Endothelial cell of umbilical vein (primary cell): ENCODE measurements at regions not wholly inside any gene's neighbourhood (a gene's known extent, or its start where the extent isn't known, plus 50 kb on each side); places are given as distances from the start of the nearest gene placed in this dataset.

Source experiments
- BruUV-seq: library from RNA; stranded (reverse); fragments of 400-500 nt; replicated peaks from 2 replicates; lab custom pipeline; 2021; lab: Mats Ljungman, UMichigan
- CTCF ChIA-PET: fragments of 300-600, 350-600 bp; sonication (Branson Sonifier 250); formaldehyde crosslinking; loops from one replicate; lab custom pipeline; 2021; ENCODE audit warnings: antibody characterized with exemption, inconsistent platforms; lab: Charles Lee
- POLR2A ChIA-PET: fragments of 300-600, 350-600 bp; sonication (Branson Sonifier 250); formaldehyde crosslinking; loops from one replicate; lab custom pipeline; 2021; ENCODE audit warnings: antibody characterized with exemption, inconsistent platforms; lab: Charles Lee
- DNase-seq: peaks from one replicate; pipeline ENCODE4 v3.0.0-alpha.2; 2011; ENCODE audit warnings: low read depth, low spot score
- FAIRE-seq: peaks from 2 replicates; lab custom pipeline; 2011; peaks lifted over from hg19 to GRCh38; lab: Jason Lieb, UNC
- H2AFZ ChIP-seq: 2 replicates; pipeline ENCODE4 v1.6.0; 2012; ENCODE audit warnings: low read depth, low read length, control low read depth, inconsistent platforms
- H3K27ac ChIP-seq: 2 replicates; pipeline ENCODE4 v1.5.1; 2011; ENCODE audit warnings: low read depth, mild to moderate bottlenecking, control low read depth, low read length, moderate library complexity; ENCODE audit not compliant: insufficient read depth
- H3K27me3 ChIP-seq, 2 experiments: 2 replicates each; pipeline versions ENCODE4 v1.6.0 to v1.6.1; 2011; ENCODE audit warnings: low read length in 2 of 2, mixed read lengths in 1 of 2; ENCODE audit not compliant: control insufficient read depth in 2 of 2, insufficient read depth in 2 of 2
- H3K36me3 ChIP-seq, 2 experiments: 2 replicates in 1 of 2; 3 replicates in 1 of 2; pipeline ENCODE4 v1.5.1; 2011; ENCODE audit warnings: low read length in 2 of 2, mild to moderate bottlenecking in 1 of 2, moderate library complexity in 1 of 2; ENCODE audit not compliant: control insufficient read depth in 2 of 2, insufficient read depth in 2 of 2; ENCODE audit errors: extremely low read depth in 1 of 2
- H3K4me1 ChIP-seq: 3 replicates; pipeline ENCODE4 v1.5.1; 2011; ENCODE audit warnings: mild to moderate bottlenecking, low read length; ENCODE audit not compliant: control insufficient read depth, insufficient read depth; ENCODE audit errors: extremely low read depth
- H3K4me2 ChIP-seq: 2 replicates; pipeline ENCODE4 v1.6.1; 2011; ENCODE audit warnings: low read length, control low read depth, mixed read lengths; ENCODE audit not compliant: insufficient read depth
- H3K4me3 ChIP-seq, 3 experiments: fragments of 200-600 bp in 1 of 3; sonication (generic), shearing (Covaris generic) in 1 of 3; replicated peaks in 1 of 3; 2 replicates each; pipeline ENCODE4 v1.5.1; 2011 to 2016; ENCODE audit warnings: control low read depth in 3 of 3, low read length in 3 of 3, mild to moderate bottlenecking in 2 of 3, inconsistent platforms in 1 of 3, low read depth in 1 of 3, moderate library complexity in 1 of 3; ENCODE audit not compliant: insufficient read depth in 1 of 3
- H3K79me2 ChIP-seq: 2 replicates; pipeline ENCODE4 v1.6.0; 2012; ENCODE audit warnings: low read length, inconsistent platforms; ENCODE audit not compliant: control insufficient read depth, insufficient read depth
- H3K9ac ChIP-seq: replicated peaks from 2 replicates; pipeline ENCODE3; 2011; ENCODE audit warnings: low read length, control low read depth; ENCODE audit not compliant: insufficient read depth; ENCODE audit errors: extremely low read depth
- H3K9me1 ChIP-seq: replicated peaks from 3 replicates; pipeline ENCODE4 v1.6.0; 2011; ENCODE audit warnings: mild to moderate bottlenecking, low read length; ENCODE audit not compliant: control insufficient read depth, insufficient read depth; ENCODE audit errors: extremely low read depth
- H3K9me3 ChIP-seq: replicated peaks from 2 replicates; pipeline ENCODE4 v1.5.1; 2012; ENCODE audit warnings: low read length, inconsistent platforms; ENCODE audit not compliant: control insufficient read depth, insufficient read depth
- H4K20me1 ChIP-seq: replicated peaks from 2 replicates; pipeline ENCODE3; 2011; ENCODE audit warnings: mild to moderate bottlenecking, low read length; ENCODE audit not compliant: control insufficient read depth, insufficient read depth; ENCODE audit errors: extremely low read depth
- CTCF ChIP-seq, 2 donors: IDR thresholded peaks; 1 replicate in 1 of 2; 2 replicates in 1 of 2; pipeline ENCODE4 v1.5.1; 2011; ENCODE audit warnings: low read length in 2 of 2, mild to moderate bottlenecking in 2 of 2, moderate library complexity in 2 of 2, control low read depth in 1 of 2, inconsistent platforms in 1 of 2, low read depth in 1 of 2; ENCODE audit not compliant: insufficient read depth in 1 of 2; ENCODE audit errors: extremely low read depth in 1 of 2
- EZH2 ChIP-seq: IDR thresholded peaks from 2 replicates; pipeline ENCODE4 v1.6.1; 2012; ENCODE audit warnings: borderline replicate concordance, low read depth, mild to moderate bottlenecking, moderate library complexity, low read length, inconsistent platforms; ENCODE audit not compliant: severe bottlenecking
- FOS ChIP-seq: IDR thresholded peaks from 2 replicates; pipeline ENCODE4 v1.6.1; 2011; ENCODE audit warnings: mild to moderate bottlenecking, low read length, moderate library complexity, borderline replicate concordance; ENCODE audit not compliant: insufficient read depth
- GATA2 ChIP-seq: IDR thresholded peaks from 2 replicates; pipeline ENCODE4 v1.7.0; 2011; ENCODE audit warnings: low read depth, mild to moderate bottlenecking, moderate library complexity, mixed read lengths, low read length; ENCODE audit not compliant: insufficient read length, insufficient read depth
- JUN ChIP-seq: IDR thresholded peaks from 2 replicates; pipeline ENCODE4 v1.6.1; 2011; ENCODE audit warnings: borderline replicate concordance, low read depth; ENCODE audit not compliant: insufficient read length, insufficient read depth
- MAX ChIP-seq: IDR thresholded peaks from 2 replicates; pipeline ENCODE4 v1.6.1; 2011; ENCODE audit not compliant: insufficient read depth, insufficient read length
- POLR2A ChIP-seq: IDR thresholded peaks from 2 replicates; pipeline ENCODE4 v1.6.1; 2012; ENCODE audit warnings: low read depth, mild to moderate bottlenecking, control low read depth, low read length
- POLR2AphosphoS5 ChIP-seq: IDR thresholded peaks from 2 replicates; pipeline ENCODE4 v1.6.1; 2012; ENCODE audit warnings: low read depth, mild to moderate bottlenecking, control low read depth, low read length, moderate library complexity; ENCODE audit not compliant: insufficient read depth
- dilution Hi-C: fragments of 300-500 bp; cut with MboI; formaldehyde crosslinking; loops from one replicate; pipeline ENCODE4 v1.15.0; 2019; ENCODE audit warnings: low sequenced_read_pairs; ENCODE audit not compliant: extremely low pct_ligation_motif_present
- intact Hi-C: fragments of 100-400 bp; cut with micrococcal nuclease; formaldehyde crosslinking; loops from one replicate; pipeline ENCODE4 v1.10.0; 2022

DNA sequence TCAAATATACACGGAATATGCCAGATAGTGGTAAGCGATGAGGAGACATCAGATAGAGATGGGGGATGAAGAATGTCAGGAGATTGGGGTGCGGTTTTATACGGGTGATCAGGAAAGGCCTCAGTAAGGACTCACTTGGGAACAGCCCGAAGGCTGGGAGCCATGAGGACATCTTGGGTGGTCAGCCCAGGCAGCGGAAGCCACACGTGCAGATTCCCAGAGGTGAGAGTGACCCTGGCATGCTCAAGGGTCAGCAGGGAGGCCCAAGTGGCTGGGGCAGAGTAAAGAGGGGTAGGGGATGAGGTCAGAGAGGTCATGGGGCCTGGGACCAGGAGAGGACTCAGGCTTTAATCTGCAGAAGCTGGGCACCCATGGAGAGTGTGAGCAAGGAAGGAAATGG, 106.6 kb downstream of the MATN1 start:
- no peaks in the 10 kb centered on the region for H3K9me1 ChIP-seq
- H3K4me1 ChIP-seq, result no peaks in the 10 kb centered on the region
- ChIA-PET CTCF (no interaction called here), POLR2A (no interaction called here)
- H3K4me2 ChIP-seq, result no peak overlapping the region
- no peak for FAIRE-seq
- no peaks in the 10 kb centered on the region for H4K20me1 ChIP-seq
- intact Hi-C loops (no loop called here), dilution Hi-C loops (no loop called here)
- no peaks in the 10 kb centered on the region for H3K27me3 ChIP-seq
- H2AFZ ChIP-seq, result no peak overlapping the region
- no peak for TF ChIP-seq GATA2
- TF ChIP-seq EZH2, result no peak
- H3K79me2 ChIP-seq, result no peaks in the 10 kb centered on the region
- DNase-seq, result no peak
- H3K9me3 ChIP-seq, result no peaks in the 10 kb centered on the region
- no peak overlapping the region for H3K4me3 ChIP-seq
- no peak overlapping the region for H3K9ac ChIP-seq
- H3K27ac ChIP-seq, result no peak overlapping the region
- BruUV-seq, result no TSS peak
- H3K36me3 ChIP-seq, result no peaks in the 10 kb centered on the region

DNA sequence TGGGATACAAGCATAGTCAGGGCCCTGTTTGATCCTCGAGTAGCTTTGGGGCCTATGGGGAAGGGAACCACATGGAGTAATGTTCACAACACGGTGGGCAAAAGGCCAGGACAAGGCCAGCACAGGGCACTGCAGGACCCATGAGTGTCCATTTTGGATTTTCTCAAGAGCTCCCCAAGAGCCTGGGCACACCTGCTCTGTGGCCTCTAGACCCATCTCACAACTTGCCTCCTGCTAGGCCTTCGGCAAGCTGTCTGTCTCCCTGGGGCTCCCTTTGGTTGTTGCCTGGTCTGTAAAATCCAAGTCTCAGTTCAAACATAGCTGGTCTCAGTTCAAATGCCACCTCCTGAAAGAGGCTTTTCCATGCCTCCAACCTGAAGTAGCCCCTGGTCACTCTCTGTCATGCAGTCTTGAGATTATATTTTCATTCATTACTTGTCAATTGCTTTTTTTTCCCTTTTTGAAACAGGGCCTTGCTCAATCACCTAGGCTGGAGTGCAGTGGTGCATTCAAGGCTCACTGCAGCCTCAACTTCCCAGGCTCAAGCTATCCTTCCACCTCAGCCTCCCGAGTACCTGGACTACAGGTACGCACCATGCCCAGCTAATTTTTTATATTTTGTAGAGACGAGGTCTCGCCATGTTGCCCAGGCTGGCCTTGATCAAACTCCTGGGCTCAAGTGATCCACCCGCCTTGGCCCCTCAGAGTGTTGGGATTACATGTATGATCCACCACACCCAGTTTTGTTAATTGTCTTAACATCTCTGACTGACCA, 107.4 kb downstream of the MATN1 start:
- dilution Hi-C loops (no loop called here), intact Hi-C loops (no loop called here)
- TF ChIP-seq FOS (no peak), POLR2AphosphoS5 (no peak), POLR2A (no peak), JUN (no peak), CTCF (IDR thresholded peaks at IDR 0.05; ENCODE audit: extremely low read depth in 1 of 2, insufficient read depth in 1 of 2, low read depth in 1 of 2, low read length in 2 of 2) (no peak), EZH2 (no peak), MAX (no peak)
- no peaks in the 10 kb centered on the region for H3K9me3 ChIP-seq
- DNase-seq (no peak), FAIRE-seq (no peak)
- H3K4me2 ChIP-seq, result no peak overlapping the region
- H3K9ac ChIP-seq, result no peak overlapping the region
- H3K4me3 ChIP-seq, result no peak overlapping the region
- H3K27me3 ChIP-seq, result no peaks in the 10 kb centered on the region
- BruUV-seq, result no TSS peak
- H3K79me2 ChIP-seq, result no peaks in the 10 kb centered on the region
- H3K27ac ChIP-seq, result no peak overlapping the region
- CTCF ChIA-PET, result no interaction called here
- H3K4me1 ChIP-seq, result no peaks in the 10 kb centered on the region
- H4K20me1 ChIP-seq, result no peaks in the 10 kb centered on the region
- no peaks in the 10 kb centered on the region for H3K9me1 ChIP-seq
- H3K36me3 ChIP-seq, result no peaks in the 10 kb centered on the region
- POLR2A ChIA-PET, result no interaction called here
- H2AFZ ChIP-seq, result no peak overlapping the region
